CD4-positive, CD25-positive, alpha-beta regulatory T cell (primary cell): ENCODE measurements at regions not wholly inside any gene's neighbourhood (a gene's known extent, or its start where the extent isn't known, plus 50 kb on each side); places are given as distances from the start of the nearest gene placed in this dataset.
"Not testable (repeated sequence)": the region's sequence is repeated elsewhere in the genome, so short reads cannot be mapped to it uniquely, and the experiment has no call there.

Source experiments
- ATAC-seq, 2 donors: fragments of 150-1000 bp; cut with Tn5 transposase; one replicate each; pipeline ENCODE4 v1.10.0; 2021; ENCODE audit warnings: low read depth in 2 of 2, moderate number of reproducible peaks in 2 of 2, moderate library complexity in 1 of 2
- DNase-seq, 3 donors: peaks; one replicate each; pipeline versions ENCODE4 v3.0.0 to v3.0.0-alpha.2; 2012 to 2022; ENCODE audit warnings: mixed read lengths in 1 of 3
- H3K27ac ChIP-seq: one replicate; pipeline ENCODE4 v1.7.0; 2013; ENCODE audit warnings: mild to moderate bottlenecking, low read length; ENCODE audit not compliant: insufficient read depth, poor library complexity, severe bottlenecking
- H3K27me3 ChIP-seq: one replicate; pipeline ENCODE4 v1.7.0; 2013; ENCODE audit warnings: low read length; ENCODE audit not compliant: control insufficient read depth, insufficient read depth
- H3K36me3 ChIP-seq: one replicate; pipeline ENCODE4 v1.7.0; 2013; ENCODE audit warnings: mild to moderate bottlenecking, low read length, moderate library complexity; ENCODE audit not compliant: control insufficient read depth, insufficient read depth
- H3K4me1 ChIP-seq: 2 replicates; pipeline ENCODE4 v1.7.0; 2013; ENCODE audit warnings: mild to moderate bottlenecking, low read length; ENCODE audit not compliant: insufficient read depth, control insufficient read depth, poor library complexity, severe bottlenecking
- H3K4me3 ChIP-seq: one replicate; pipeline ENCODE4 v1.7.0; 2013; ENCODE audit warnings: low read depth, mild to moderate bottlenecking, low read length, moderate library complexity
- H3K9me3 ChIP-seq, 2 experiments: 1 replicate in 1 of 2; 2 replicates in 1 of 2; pipeline ENCODE4 v1.7.0; 2013; ENCODE audit warnings: low read length in 2 of 2, mild to moderate bottlenecking in 1 of 2, moderate library complexity in 1 of 2; ENCODE audit not compliant: control insufficient read depth in 2 of 2
- H3K27ac Mint-ChIP-seq, 3 donors: one replicate each; pipeline ENCODE4 v1.8.0; 2020 to 2022; ENCODE audit warnings: mild to moderate bottlenecking in 3 of 3, mixed read lengths in 3 of 3, moderate library complexity in 2 of 3
- H3K27me3 Mint-ChIP-seq: one replicate; pipeline ENCODE4 v1.8.0; 2022; ENCODE audit warnings: mild to moderate bottlenecking, mixed read lengths
- H3K36me3 Mint-ChIP-seq: one replicate; pipeline ENCODE4 v1.8.0; 2020; ENCODE audit warnings: mixed read lengths
- H3K4me1 Mint-ChIP-seq, 4 donors: one replicate each; pipeline ENCODE4 v1.8.0; 2020 to 2022; ENCODE audit warnings: mixed read lengths in 4 of 4, mild to moderate bottlenecking in 1 of 4
- H3K4me3 Mint-ChIP-seq, 4 donors: one replicate each; pipeline ENCODE4 v1.8.0; 2020 to 2022; ENCODE audit warnings: mild to moderate bottlenecking in 4 of 4, mixed read lengths in 4 of 4, moderate library complexity in 3 of 4
- H3K9me3 Mint-ChIP-seq, 7 donors: one replicate each; pipeline ENCODE4 v1.8.0; 2020 to 2022; ENCODE audit warnings: mixed read lengths in 7 of 7, mild to moderate bottlenecking in 3 of 7, moderate library complexity in 2 of 7

DNA sequence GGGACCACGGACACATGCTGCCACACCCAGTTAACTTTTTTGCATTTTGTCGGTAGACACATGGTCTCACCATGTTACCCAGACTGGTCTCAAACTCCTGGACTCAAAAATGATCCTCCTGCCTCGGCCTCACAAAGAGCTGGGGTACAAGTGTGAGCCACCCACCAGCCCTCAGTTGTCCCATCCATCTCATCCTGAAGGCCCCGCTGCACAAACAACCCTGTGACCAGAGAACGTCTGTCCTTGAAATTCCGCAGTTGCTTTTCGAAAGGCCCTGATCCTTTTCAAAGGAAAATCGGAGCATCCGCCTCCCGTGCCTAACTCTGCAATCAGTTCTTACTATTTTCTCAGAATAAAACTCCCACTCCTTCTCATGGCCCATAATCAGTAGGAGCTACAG lies 138.3 kb upstream of the USP29 start:
- H3K9me3 ChIP-seq = peaks cover 10 to 50% of the 10 kb centered on the region in 2 experiments
- not testable (repeated sequence) for ATAC-seq, H3K27ac Mint-ChIP-seq, H3K4me1 ChIP-seq, H3K4me1 Mint-ChIP-seq, H3K36me3 Mint-ChIP-seq, DNase-seq, H3K4me3 ChIP-seq, H3K4me3 Mint-ChIP-seq, H3K27me3 ChIP-seq, H3K27ac ChIP-seq, H3K27me3 Mint-ChIP-seq, H3K36me3 ChIP-seq
- peaks cover 0 to 53% (median 25%) of the 10 kb centered on the region in 7 donors for H3K9me3 Mint-ChIP-seq

DNA sequence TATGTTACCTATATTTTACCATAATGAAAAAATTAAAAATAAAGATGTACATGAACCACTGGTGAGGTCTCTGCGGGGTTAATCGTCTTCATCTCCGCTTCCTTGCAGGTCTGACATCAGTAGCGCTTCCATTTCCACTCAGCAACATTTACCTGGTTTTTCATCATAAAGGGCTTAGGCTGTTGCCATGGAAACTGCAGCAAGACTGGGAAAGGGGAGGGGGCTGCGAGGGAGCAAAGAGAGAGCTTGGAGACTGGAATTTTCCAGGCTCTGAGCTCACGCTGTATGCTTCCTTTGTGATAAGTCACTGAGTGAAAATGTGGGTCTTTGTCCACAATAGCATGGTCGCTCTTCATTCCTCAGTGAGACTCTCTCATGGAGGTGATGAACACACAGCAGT lies 136.6 kb upstream of the USP29 start:
- H3K4me1 ChIP-seq = no peaks in the 10 kb centered on the region

DNA sequence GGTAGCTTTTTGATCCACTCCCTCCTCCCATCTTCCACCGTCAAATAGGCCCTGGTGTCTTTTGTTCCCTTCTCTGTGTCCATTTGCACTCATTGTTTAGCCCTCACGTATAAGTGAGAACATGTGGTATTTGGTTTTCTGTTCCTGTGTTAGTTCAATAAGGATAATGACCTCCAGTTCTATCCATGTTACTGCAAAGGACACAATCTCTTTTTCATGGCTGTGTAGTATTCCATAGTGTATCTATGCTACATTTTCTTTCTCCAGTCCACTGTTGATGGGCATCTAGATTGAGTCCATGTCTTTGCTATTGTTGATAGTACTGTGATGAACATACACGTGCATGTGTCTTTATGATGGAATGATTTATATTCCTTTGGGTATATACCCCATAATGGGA lies 136.0 kb upstream of the USP29 start:
- DNase-seq (no peak), ATAC-seq (no peak)
- Histone ChIP-seq H3K36me3 (no peaks in the 10 kb centered on the region), H3K4me3 (no peak overlapping the region), H3K27me3 (no peaks in the 10 kb centered on the region), H3K9me3 (peaks cover 13 to 51% of the 10 kb centered on the region in 2 experiments), H3K27ac (no peak overlapping the region), H3K4me1 (no peaks in the 10 kb centered on the region)
- Mint-ChIP-seq H3K4me1 (no peaks in the 10 kb centered on the region), H3K36me3 (peaks cover 3% of the 10 kb centered on the region), H3K9me3 (peaks cover 0 to 48% (median 28%) of the 10 kb centered on the region in 7 donors), H3K4me3 (no peak overlapping the region), H3K27me3 (no peaks in the 10 kb centered on the region), H3K27ac (no peak overlapping the region)

More for the DNA sequence above, 136.6 kb upstream of the USP29 start:
- Mint-ChIP-seq H3K36me3 (peaks cover 3% of the 10 kb centered on the region), H3K27me3 (no peaks in the 10 kb centered on the region), H3K27ac (no peak overlapping the region), H3K4me1 (no peaks in the 10 kb centered on the region), H3K4me3 (no peak overlapping the region), H3K9me3 (peaks cover 0 to 48% (median 24%) of the 10 kb centered on the region in 7 donors)
- H3K36me3 ChIP-seq = no peaks in the 10 kb centered on the region
- ATAC-seq = no peak
- H3K27me3 ChIP-seq = no peaks in the 10 kb centered on the region
- H3K9me3 ChIP-seq = peaks cover 12 to 48% of the 10 kb centered on the region in 2 experiments
- H3K27ac ChIP-seq = no peak overlapping the region
- H3K4me3 ChIP-seq = no peak overlapping the region
- DNase-seq = no peak

DNA sequence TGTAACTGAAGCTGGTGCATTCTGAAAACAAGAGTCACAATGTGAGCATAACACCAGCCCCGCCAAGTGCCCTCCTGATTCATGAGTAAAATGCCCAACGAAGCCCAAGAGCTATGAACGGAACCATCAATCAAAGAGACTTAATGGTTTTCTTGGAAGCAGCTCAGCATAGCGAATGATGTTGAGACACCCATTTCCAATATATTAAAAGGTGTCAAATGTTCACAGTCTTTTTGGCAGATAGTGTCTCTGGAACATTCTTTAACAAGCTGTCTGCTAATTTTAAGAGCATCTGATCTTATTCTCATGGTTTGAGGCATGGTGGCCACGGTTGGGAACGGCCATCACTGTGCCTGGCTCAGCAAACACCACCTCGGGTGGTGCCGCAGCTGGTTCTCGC lies 133.4 kb upstream of the USP29 start:
- no peak overlapping the region for H3K4me3 ChIP-seq
- no peak overlapping the region for H3K27ac ChIP-seq
- Mint-ChIP-seq H3K27ac (no peak overlapping the region), H3K4me1 (no peaks in the 10 kb centered on the region), H3K4me3 (no peak overlapping the region), H3K27me3 (no peaks in the 10 kb centered on the region), H3K9me3 (peaks cover 6 to 57% (median 33%) of the 10 kb centered on the region in 7 donors), H3K36me3 (peaks cover 3% of the 10 kb centered on the region)
- no peaks in the 10 kb centered on the region for H3K36me3 ChIP-seq
- H3K9me3 ChIP-seq = peaks cover 23 to 50% of the 10 kb centered on the region in 2 experiments
- H3K4me1 ChIP-seq = no peaks in the 10 kb centered on the region
- DNase-seq (no peak), ATAC-seq (no peak)
- no peaks in the 10 kb centered on the region for H3K27me3 ChIP-seq

DNA sequence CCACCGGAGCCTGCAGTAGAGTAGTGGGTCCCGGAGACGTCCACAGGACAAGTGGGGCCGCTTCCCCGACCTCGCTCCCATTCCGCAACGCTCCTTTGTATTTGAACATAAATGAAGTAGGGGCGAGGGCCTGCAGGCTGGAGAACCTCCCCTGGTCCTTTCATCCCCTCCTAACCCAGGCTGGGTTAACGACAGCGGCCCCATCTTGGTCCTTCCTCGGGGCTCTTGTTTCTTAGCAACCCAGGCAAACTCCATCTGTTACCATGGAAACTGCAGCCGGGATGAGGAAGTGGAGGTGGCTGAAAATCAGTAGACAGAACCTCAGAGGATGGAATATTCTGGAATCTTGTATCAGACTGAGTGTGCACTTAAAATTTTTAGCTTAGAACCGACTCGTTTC lies 132.6 kb upstream of the USP29 start:
- DNase-seq = no peak
- H3K9me3 Mint-ChIP-seq = peaks cover 6 to 53% (median 32%) of the 10 kb centered on the region in 7 donors
- H3K36me3 Mint-ChIP-seq = peaks cover 3% of the 10 kb centered on the region

DNA sequence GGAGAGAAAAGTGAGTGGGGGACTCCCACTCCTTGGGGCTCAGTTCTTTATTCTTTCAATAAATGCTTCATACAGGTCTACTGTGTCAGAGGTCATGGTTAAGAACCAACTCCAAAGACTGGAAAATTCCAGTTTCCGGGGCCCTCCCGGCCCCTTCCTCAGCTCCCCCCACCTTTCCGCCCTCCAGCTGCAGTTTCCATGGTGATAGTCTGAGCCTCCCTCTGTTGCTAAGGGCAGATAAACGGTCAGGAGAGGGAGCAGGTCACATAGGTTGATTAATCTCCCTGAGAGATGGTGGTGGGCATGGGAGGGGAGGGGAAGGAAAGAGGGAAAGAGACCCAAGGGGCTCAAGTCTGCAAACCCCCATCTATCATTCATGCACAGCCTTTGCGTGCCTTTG lies 131.5 kb upstream of the USP29 start:
- Histone ChIP-seq H3K36me3 (no peaks in the 10 kb centered on the region), H3K27me3 (no peaks in the 10 kb centered on the region), H3K4me3 (no peak overlapping the region), H3K4me1 (no peaks in the 10 kb centered on the region), H3K9me3 (peaks cover 24 to 57% of the 10 kb centered on the region in 2 experiments), H3K27ac (no peak overlapping the region)
- H3K36me3 Mint-ChIP-seq = peaks cover 3% of the 10 kb centered on the region
- H3K27ac Mint-ChIP-seq = no peak overlapping the region
- H3K9me3 Mint-ChIP-seq = peaks cover 6 to 60% (median 37%) of the 10 kb centered on the region in 7 donors
- H3K4me3 Mint-ChIP-seq = no peak overlapping the region
- H3K4me1 Mint-ChIP-seq = no peaks in the 10 kb centered on the region
- no peak for DNase-seq
- H3K27me3 Mint-ChIP-seq = no peaks in the 10 kb centered on the region
- ATAC-seq = no peak

More for the DNA sequence above, 132.6 kb upstream of the USP29 start:
- peaks cover 21 to 56% of the 10 kb centered on the region in 2 experiments for H3K9me3 ChIP-seq
- H3K4me3 ChIP-seq = no peak overlapping the region
- no peak overlapping the region for H3K4me3 Mint-ChIP-seq
- H3K27ac ChIP-seq = no peak overlapping the region
- ATAC-seq = no peak
- H3K27me3 Mint-ChIP-seq = no peaks in the 10 kb centered on the region
- no peaks in the 10 kb centered on the region for H3K4me1 Mint-ChIP-seq
- no peaks in the 10 kb centered on the region for H3K27me3 ChIP-seq
- no peak overlapping the region for H3K27ac Mint-ChIP-seq
- H3K36me3 ChIP-seq = no peaks in the 10 kb centered on the region
- H3K4me1 ChIP-seq = no peaks in the 10 kb centered on the region

DNA sequence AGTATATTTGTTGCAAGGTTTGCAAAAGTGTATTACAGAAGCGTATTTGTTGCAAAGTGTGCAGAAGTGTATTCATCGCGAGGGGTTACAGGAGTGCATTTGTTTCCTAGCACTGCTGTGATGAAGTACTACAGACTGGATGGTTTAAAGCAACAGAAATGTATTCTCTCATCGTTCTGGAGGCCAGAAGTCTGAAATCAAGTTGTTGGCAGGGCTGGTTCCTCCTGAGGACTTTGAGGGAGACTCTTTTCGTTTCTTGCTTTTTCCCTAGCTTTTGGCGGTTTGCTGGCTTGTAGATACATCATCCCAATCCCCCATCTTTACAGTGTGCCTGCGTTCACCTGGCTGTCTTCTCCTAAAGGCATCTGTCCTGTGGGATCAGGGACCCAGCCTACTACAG lies 127.9 kb upstream of the USP29 start:
- H3K9me3 Mint-ChIP-seq = peaks cover 5 to 55% (median 32%) of the 10 kb centered on the region in 7 donors

DNA sequence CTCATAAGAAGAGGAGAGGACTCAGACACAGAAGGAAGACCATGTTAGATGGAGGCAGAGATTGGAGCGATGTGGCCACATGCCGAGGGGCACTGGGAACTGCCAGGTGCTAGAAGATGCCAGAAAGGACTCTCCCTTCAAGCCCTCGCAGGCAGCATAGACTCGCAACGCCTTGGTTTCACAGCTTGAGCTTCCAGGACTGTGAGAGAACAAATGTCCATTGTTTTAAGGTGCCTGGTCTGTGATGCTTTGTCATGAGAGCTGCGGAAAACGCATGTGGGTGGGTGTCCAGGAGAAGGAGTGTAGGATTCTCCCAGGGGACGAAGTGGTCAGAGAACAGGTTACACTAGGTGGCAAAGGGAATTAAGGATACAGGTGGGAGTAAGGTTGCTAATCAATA lies 125.9 kb upstream of the USP29 start:
- Mint-ChIP-seq H3K27me3 (no peaks in the 10 kb centered on the region), H3K27ac (no peak overlapping the region), H3K4me3 (no peak overlapping the region), H3K36me3 (no peaks in the 10 kb centered on the region), H3K4me1 (no peaks in the 10 kb centered on the region), H3K9me3 (peaks cover 5 to 58% (median 30%) of the 10 kb centered on the region in 7 donors)
- Histone ChIP-seq H3K27ac (no peak overlapping the region), H3K4me1 (no peaks in the 10 kb centered on the region), H3K27me3 (no peaks in the 10 kb centered on the region), H3K9me3 (peaks cover 22 to 32% of the 10 kb centered on the region in 2 experiments), H3K36me3 (no peaks in the 10 kb centered on the region), H3K4me3 (no peak overlapping the region)
- DNase-seq (no peak), ATAC-seq (no peak)

More for the DNA sequence above, 127.9 kb upstream of the USP29 start:
- Mint-ChIP-seq H3K36me3 (no peaks in the 10 kb centered on the region), H3K4me3 (no peak overlapping the region), H3K27ac (no peak overlapping the region), H3K4me1 (no peaks in the 10 kb centered on the region), H3K27me3 (no peaks in the 10 kb centered on the region)
- no peaks in the 10 kb centered on the region for H3K27me3 ChIP-seq
- no peak overlapping the region for H3K27ac ChIP-seq
- H3K4me3 ChIP-seq = no peak overlapping the region
- DNase-seq (no peak), ATAC-seq (no peak)
- peaks cover 24 to 45% of the 10 kb centered on the region in 2 experiments for H3K9me3 ChIP-seq
- no peaks in the 10 kb centered on the region for H3K36me3 ChIP-seq
- no peaks in the 10 kb centered on the region for H3K4me1 ChIP-seq
